Eye (tissue), 1 donor: ENCODE measurements at regions not wholly inside any gene's neighbourhood (a gene's known extent, or its start where the extent isn't known, plus 50 kb on each side); places are given as distances from the start of the nearest gene placed in this dataset.

ENCODE experiments used
- DNase-seq: peaks from one replicate; pipeline ENCODE4 v3.0.0-alpha.2; 2015

- DNase-seq: no peak
Observed at GRCh38 chr9:88033359-88033702, 59.0 kb upstream of the CDK20 start.

DNA sequence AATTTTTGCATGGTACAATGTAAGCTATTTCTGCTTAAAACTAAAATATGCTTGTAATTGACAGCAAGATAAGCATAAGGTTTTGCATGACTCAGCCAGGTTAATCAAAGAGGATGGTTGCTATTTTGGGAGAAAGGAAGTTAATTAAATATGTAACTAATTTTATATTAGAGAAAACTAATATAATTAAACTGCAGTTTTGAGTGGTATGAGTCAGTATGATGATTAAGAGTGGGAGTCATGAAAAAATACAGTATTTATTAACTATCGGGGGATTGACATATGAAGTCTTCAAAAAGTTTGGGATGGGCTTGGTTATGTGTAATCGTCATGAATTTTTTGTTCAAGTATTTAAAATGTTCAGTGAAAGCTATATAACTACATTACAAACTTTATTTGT is 54.0 kb upstream of the CDK20 start:
- no peak for DNase-seq

GRCh38 chr9:88026118-88026479 is 51.8 kb upstream of the CDK20 start:
- no peak for DNase-seq

- DNase-seq: no peak
Observed at GRCh38 chr9:88025411-88026117, 51.2 kb upstream of the CDK20 start.

DNA sequence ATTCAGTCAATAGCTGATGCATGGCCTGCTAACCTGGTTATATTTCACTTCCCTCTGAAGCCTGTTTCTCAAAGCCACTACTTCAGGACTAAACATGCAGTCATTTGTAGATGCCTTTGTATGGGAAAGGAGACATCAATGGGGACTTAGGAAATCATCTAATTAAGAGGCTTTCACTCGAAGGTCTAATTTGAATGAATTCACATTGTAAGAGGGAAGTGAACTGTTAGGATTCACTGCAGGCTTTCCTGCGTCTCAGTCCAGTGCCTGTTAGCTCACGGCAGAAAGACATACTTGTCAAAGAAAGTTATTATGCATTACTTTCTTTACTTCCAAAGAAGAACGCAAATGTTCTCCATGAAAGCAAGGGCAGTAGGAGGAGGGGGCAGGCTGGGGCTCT is 50.6 kb upstream of the CDK20 start:
- peak; percentile 42 for DNase-seq
